Stimulated activated CD8-positive, alpha-beta memory T cell treated with anti-CD3 and anti-CD28 coated beads, Interleukin-4, amount 100 ng/mL, for 1 hour (primary cell): ENCODE measurements at regions not wholly inside any gene's neighbourhood (a gene's known extent, or its start where the extent isn't known, plus 50 kb on each side); places are given as distances from the start of the nearest gene placed in this dataset.
"Not testable (repeated sequence)": the region's sequence is repeated elsewhere in the genome, so short reads cannot be mapped to it uniquely, and the experiment has no call there.

Experiments used
- DNase-seq, 2 donors: peaks; one replicate each; pipeline ENCODE4 v3.0.0-alpha.2; 2020; ENCODE audit warnings: low read depth in 2 of 2, low spot score in 1 of 2

GRCh38 chr1:239977416-239977815, 114.3 kb upstream of the FMN2 start:
- no peak for DNase-seq

DNA sequence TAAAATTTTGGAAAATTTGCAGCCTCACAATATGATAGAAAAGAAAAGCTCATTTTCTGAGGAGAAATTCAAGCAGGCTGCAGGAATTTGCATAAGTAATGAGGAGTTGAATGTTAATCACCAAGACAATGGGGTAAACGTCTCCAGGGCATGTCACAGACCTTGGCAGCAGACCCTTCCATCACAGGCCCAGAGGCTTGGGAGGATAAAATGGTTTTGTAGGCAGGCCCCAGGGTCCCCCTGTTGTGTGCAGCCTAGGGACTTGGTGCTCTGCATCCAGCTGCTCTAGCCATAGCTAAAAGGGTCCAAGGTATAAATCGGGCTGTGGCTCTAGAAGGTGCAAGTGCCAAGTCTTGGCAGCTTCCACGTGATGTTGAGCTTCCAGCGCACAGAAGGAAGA, 112.2 kb upstream of the FMN2 start:
- no peak for DNase-seq

DNA sequence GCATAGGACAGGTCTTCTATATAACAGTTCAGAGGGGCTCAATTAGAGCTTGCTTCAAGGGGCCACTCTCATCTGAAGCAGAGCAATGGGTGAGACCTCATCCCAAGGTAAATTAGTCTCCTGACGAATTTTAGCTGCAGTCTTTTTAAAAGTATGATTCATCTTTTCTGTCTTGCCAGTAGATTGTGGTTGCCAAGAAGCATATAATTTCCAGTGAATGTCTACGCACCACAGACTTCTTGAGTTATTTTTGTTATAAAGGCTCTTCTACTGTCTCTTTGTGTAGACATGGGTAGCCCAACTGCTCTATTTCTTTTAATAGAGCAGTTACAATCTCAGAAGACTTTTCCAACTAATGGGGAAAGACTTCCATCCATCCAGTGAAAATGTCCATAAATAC, 108.9 kb upstream of the FMN2 start:
- no peak for DNase-seq

DNA sequence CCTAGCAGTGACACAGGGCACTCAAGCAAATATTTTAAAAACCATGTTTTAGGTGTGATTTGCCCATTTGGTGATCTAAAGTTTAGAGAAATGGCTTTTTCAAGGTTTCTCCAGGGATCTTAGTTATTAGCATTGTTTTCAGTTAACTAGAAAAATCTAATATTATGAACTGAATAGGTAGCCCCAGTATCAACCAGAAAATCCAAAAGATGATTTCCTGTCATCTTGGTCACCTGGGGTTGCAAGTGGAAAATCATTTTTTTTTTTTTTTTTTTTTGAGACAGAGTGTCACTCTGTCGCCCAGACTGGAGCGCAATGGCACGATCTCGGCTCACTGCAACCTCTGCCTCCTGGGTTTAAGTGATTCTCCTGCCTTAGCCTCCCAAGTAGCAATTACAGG, 106.6 kb upstream of the FMN2 start:
- DNase-seq = no peak

GRCh38 chr1:239987103-239987745, 104.5 kb upstream of the FMN2 start:
- DNase-seq = no peak

- no peak for DNase-seq
Measured at GRCh38 chr1:239989990-239990389, 101.7 kb upstream of the FMN2 start.

- not testable (repeated sequence) for DNase-seq
Measured at GRCh38 chr1:239992566-239992965, 99.1 kb upstream of the FMN2 start.

- no peak for DNase-seq
Measured at GRCh38 chr1:239993366-239993765, 98.3 kb upstream of the FMN2 start.

- no peak for DNase-seq
Measured at GRCh38 chr1:239995281-239995680, 96.4 kb upstream of the FMN2 start.

- DNase-seq = no peak
Measured at GRCh38 chr1:239997160-239997514, 94.5 kb upstream of the FMN2 start.

DNA sequence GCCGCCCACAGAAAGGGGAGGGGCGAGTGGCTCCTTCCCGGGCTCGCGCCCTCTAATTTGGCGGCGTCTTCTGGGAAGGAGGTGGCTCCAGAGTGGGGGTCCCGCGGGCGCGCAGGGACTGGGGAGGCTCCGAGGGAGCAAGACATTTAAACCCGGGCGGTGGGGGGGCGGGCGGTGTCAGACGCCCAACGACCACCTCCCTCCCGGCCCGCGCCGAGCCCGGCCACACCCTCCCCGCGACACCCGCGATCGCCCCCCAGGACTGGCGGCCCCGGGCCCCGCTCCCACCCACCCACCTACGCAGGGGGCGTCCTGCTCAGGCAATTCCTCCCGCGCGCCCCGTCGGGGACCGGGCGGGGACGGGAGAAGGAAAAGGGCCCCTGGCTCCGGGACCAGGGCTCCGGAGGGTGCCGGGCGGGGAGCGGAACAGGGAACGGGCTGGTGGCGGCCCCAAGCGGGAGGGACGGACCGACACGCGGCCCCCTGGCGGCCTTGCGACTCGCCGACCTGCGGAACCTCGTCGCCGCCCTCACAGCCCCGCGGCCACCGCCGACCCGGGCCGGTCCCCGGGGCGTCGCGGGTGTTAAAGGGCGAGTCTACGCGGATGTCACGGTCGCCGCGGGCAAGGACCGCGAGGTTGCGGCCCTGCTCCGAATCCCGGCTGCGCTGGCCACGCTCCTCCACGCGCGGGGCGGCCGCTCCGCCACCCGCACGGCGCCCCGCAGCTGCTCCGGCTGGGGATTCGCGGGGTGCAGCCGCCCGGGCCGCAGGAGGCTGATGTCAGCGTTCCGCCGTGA, 94.0 kb upstream of the FMN2 start:
- DNase-seq = no peak

DNA sequence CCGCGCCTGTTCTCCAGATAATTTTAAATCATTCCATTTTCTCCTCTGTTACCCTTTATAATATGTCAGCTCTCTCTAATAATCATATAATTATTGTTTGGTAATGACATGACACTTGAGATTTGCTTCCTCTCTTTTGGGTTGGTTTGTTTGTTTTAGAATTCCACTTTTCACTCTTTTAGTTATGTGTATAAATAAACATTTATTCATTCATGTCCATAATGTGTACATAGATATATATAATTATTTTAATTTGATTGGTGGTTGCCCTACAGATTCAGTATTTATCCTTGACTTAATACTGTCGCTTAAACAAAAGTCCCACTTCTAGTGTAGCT, 93.4 kb upstream of the FMN2 start:
- DNase-seq = no peak

GRCh38 chr1:239999170-239999569, 92.5 kb upstream of the FMN2 start:
- no peak for DNase-seq

GRCh38 chr1:240000634-240001033, 91.0 kb upstream of the FMN2 start:
- no peak for DNase-seq

DNA sequence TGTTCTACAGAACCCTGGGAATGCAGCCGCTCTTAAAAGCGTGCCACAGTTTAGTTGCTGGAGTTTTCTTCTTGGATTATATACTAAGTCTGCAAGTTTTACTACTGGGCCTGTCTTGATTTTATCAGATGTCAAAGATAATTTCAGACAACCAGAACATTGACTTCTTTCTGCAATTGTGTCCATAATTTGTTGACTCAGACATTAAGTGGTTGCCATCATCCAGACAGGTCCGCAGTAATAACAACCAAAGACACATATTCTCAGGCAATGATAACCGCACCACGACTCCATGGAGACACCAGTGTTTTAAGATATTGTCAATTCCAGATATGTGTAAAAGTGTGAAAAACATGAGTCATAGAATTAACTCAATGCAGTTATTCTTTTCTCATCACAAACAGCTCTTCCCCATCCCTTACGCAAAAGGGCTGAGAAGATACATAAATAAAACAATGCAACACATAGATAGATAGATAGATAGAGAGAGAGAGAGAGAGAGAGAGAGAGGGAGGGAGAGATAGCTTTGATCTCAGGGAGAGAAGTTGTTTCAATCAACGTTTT, 90.4 kb upstream of the FMN2 start:
- no peak for DNase-seq

GRCh38 chr1:240004086-240004749, 87.5 kb upstream of the FMN2 start:
- no peak for DNase-seq

- no peak for DNase-seq
Measured at GRCh38 chr1:240005997-240006650, 85.6 kb upstream of the FMN2 start.

DNA sequence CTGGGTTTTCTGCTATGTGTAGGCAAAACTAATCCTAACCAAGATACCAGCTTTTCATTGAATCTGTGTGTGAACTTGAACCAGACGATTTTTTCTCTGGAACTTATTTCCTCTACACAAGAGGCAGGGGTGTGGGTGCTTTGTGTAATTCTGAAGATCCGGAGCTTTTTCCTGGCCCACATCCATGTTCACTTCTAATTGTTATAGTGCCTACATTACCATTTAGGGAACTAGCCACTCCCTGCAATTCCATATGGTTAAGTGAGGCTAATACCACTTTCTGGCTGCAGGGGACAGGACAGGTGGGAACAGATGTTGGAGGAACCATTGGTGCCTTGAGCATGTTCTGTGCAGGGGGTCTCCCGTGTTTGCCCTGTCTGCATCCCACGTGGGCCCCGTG, 83.4 kb upstream of the FMN2 start:
- no peak for DNase-seq

GRCh38 chr1:240014051-240014450, 77.6 kb upstream of the FMN2 start:
- DNase-seq = no peak

GRCh38 chr1:240018617-240019016, 73.1 kb upstream of the FMN2 start:
- no peak for DNase-seq

GRCh38 chr1:240019524-240019923, 72.2 kb upstream of the FMN2 start:
- no peak for DNase-seq

DNA sequence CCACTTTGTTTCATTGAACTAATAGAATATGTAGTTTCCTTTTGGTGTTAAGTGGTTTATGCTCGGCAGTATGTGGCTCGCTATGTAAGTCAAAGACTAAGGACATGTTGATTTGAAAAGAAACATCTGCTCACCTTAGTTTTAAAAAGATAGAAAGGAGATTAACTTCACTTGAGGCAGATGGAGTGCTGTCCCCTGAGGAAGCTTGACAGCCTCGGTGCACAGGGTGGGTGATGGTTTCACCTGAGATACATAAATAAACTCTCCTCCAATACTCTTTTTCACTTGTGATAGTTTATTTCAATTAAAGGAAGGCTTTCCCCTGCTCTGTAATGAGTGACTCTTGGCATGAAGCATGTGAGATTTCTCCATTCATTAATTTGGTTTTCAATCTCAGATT, 70.8 kb upstream of the FMN2 start:
- no peak for DNase-seq
